AG04450 (cell line): ENCODE measurements at regions not wholly inside any gene's neighbourhood (a gene's known extent, or its start where the extent isn't known, plus 50 kb on each side); places are given as distances from the start of the nearest gene placed in this dataset.

Experiments
- CTCF ChIA-PET: fragments of 300-600, 350-600 bp; formaldehyde crosslinking; extraction: SDS; loops from one replicate; lab custom pipeline; 2022; ENCODE audit warnings: antibody characterized with exemption, inconsistent platforms; lab: Charles Lee
- POLR2A ChIA-PET: fragments of 350-600 bp; formaldehyde crosslinking; extraction: SDS; loops from one replicate; lab custom pipeline; 2021; ENCODE audit warnings: antibody characterized with exemption, inconsistent platforms; lab: Yijun Ruan, JAX
- DNase-seq: peaks from one replicate; pipeline ENCODE4 v3.0.0-alpha.2; 2011; ENCODE audit warnings: low read depth, low spot score
- H3K27ac ChIP-seq: one replicate; pipeline ENCODE4 v1.5.1; 2012; ENCODE audit warnings: low read depth, low read length, control low read depth
- H3K27me3 ChIP-seq: one replicate; pipeline ENCODE4 v1.6.0; 2012; ENCODE audit warnings: low read length; ENCODE audit not compliant: control insufficient read depth, insufficient read depth
- H3K4me3 ChIP-seq: 2 replicates; pipeline ENCODE4 v1.5.1; 2011; ENCODE audit warnings: mild to moderate bottlenecking, low read depth, low read length, control low read depth
- H3K9me3 ChIP-seq: 2 replicates; pipeline ENCODE4 v1.5.1; 2012; ENCODE audit warnings: low read length; ENCODE audit not compliant: control insufficient read depth, insufficient read depth
- TF ChIP-seq, protein P1 (sequence below): IDR thresholded peaks from 2 replicates; pipeline ENCODE4 v1.5.1; 2011; ENCODE audit warnings: low read depth, low read length, control low read depth, inconsistent platforms

DNA sequence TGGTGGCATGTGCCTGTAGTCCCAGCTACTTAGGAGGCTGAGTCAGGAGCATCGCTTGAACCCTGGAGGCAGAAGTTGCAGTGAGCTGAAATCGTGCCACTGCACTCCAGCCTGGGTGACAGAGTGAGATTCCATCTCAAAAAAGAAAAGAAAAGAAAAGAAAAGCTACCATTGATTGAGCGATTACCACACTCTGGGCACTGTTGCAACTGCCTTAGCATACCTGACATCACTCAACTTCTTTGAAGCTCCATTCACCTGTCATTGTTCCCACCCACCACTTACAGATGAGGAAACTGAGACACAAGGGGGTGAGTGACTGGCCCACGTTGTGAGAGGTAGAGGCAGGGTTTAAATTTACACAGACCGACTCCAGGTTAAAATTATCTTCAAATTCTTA, 442.1 kb upstream of the SULF2 start:
- Histone ChIP-seq H3K27me3 (no peaks in the 10 kb centered on the region), H3K4me3 (no peak overlapping the region), H3K9me3 (peaks cover 13% of the 10 kb centered on the region), H3K27ac (no peak overlapping the region)
- TF ChIP-seq, protein P1, sequence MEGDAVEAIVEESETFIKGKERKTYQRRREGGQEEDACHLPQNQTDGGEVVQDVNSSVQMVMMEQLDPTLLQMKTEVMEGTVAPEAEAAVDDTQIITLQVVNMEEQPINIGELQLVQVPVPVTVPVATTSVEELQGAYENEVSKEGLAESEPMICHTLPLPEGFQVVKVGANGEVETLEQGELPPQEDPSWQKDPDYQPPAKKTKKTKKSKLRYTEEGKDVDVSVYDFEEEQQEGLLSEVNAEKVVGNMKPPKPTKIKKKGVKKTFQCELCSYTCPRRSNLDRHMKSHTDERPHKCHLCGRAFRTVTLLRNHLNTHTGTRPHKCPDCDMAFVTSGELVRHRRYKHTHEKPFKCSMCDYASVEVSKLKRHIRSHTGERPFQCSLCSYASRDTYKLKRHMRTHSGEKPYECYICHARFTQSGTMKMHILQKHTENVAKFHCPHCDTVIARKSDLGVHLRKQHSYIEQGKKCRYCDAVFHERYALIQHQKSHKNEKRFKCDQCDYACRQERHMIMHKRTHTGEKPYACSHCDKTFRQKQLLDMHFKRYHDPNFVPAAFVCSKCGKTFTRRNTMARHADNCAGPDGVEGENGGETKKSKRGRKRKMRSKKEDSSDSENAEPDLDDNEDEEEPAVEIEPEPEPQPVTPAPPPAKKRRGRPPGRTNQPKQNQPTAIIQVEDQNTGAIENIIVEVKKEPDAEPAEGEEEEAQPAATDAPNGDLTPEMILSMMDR: no peak
- ChIA-PET POLR2A (no interaction called here), CTCF (no interaction called here)
- DNase-seq: no peak

DNA sequence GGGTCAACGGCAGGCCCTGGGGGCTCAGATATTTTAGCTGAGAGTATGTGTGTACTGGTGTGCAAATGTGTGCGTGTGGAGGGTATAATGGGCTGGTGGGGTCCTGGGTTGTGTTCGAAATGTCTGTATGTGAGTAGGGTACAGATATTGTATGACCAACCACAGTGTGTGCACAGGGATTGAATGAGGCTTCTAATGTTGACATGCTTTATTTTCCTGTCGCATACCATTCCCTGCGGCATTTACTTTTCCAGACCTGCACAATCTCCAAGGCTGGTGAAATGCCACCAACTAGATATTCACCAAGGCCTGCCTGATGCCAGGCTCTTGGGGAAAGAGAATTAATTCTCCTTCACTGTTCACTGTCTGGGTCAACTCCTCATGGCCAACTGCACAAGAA, 441.4 kb upstream of the SULF2 start:
- Histone ChIP-seq H3K9me3 (peaks cover 9% of the 10 kb centered on the region), H3K27ac (no peak overlapping the region), H3K27me3 (no peaks in the 10 kb centered on the region), H3K4me3 (no peak overlapping the region)
- CTCF ChIA-PET: no interaction called here
- DNase-seq: no peak
- TF ChIP-seq, protein P1: no peak
- POLR2A ChIA-PET: no interaction called here

DNA sequence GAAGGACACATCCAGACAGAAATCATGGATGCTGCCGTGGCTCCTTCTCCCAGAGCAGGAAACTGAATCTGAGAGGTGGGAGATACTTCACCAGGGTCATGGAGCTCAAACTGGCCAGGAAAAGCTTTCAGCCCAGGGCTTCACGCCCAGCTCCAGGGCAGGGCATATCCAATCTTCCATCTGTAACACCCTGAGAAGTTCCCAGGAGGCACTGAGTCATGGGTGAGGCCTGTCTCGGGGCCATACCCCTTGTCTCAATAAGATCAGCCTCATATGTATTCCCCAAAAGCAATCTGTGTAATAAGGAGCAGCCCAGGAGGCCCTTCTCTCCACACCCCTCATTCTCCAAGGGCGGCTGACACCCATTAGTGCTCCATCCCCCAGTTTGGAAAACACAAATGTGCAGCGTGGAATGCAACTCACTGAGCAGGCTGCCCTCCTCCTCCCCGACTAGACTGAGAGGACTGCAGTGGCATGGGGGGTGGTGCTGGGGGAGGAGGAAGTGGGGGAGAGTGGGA, 439.3 kb upstream of the SULF2 start:
- Histone ChIP-seq H3K9me3 (no peaks in the 10 kb centered on the region; the same call in 1 of the 2 replicates), H3K4me3 (no peak overlapping the region), H3K27me3 (no peaks in the 10 kb centered on the region), H3K27ac (no peak overlapping the region)
- TF ChIP-seq, protein P1: no peak
- POLR2A ChIA-PET: no interaction called here
- DNase-seq: no peak
- CTCF ChIA-PET: no interaction called here

DNA sequence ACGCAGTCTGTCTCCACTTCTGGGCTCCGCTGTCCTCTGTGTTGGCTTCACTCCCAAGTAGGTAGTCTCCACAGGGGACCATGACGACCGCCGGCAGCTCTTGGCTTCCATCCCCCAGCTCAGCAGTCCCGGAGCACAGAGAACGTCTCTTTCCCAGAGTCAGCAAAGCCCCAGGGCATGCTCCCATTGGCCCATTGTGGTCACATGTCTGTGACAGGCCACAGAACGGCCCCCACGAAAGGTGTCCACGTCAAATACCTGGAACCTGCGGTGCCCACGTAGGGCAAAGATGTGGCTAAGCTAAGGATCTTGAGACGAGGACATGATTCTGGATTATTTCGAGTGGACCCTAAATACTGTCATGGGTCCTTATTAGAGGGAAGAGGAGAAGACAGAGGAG, 438.4 kb upstream of the SULF2 start:
- ChIA-PET POLR2A (no interaction called here), CTCF (no interaction called here)
- TF ChIP-seq, protein P1: no peak
- no peak for DNase-seq
- Histone ChIP-seq H3K9me3 (no peaks in the 10 kb centered on the region; the same call in 1 of the 2 replicates), H3K27ac (no peak overlapping the region), H3K27me3 (no peaks in the 10 kb centered on the region), H3K4me3 (no peak overlapping the region)

DNA sequence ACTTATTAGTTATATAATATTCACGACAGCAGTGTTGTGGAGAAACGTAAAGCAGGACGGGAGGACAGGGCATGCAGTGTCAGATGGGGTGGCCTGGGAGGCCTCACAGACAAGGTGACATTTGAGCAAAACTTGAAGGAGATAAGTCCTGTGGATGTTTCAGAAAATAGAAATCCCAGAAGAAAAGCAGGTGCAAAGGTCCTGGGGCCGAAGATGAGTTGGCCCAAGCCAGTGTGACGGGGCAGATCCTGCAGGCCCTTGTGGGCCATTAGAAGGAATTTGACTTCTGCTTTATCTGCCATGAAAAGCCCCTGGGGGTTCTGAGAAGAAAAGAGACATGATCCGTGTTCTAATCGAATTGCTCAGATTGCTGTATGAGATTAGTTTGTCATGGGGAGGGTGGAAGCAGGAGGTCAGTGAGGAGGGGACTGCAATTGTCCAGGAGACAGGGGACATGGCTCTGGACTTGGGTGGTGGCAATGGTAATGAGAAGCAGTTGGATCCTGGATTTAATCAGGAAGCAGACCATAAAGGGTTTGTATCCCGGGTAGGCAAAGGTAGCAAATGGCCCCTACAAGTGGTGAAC, 437.4 kb upstream of the SULF2 start:
- TF ChIP-seq, protein P1: no peak
- Histone ChIP-seq H3K27me3 (no peaks in the 10 kb centered on the region), H3K4me3 (no peak overlapping the region), H3K9me3 (no peaks in the 10 kb centered on the region; the same call in 1 of the 2 replicates), H3K27ac (no peak overlapping the region)
- POLR2A ChIA-PET: no interaction called here
- no peak for DNase-seq
- CTCF ChIA-PET: no interaction called here
